ENCODE measurements at regions not wholly inside any gene's neighbourhood (a gene's known extent, or its start where the extent isn't known, plus 50 kb on each side); places are given as distances from the start of the nearest gene placed in this dataset.

DNA sequence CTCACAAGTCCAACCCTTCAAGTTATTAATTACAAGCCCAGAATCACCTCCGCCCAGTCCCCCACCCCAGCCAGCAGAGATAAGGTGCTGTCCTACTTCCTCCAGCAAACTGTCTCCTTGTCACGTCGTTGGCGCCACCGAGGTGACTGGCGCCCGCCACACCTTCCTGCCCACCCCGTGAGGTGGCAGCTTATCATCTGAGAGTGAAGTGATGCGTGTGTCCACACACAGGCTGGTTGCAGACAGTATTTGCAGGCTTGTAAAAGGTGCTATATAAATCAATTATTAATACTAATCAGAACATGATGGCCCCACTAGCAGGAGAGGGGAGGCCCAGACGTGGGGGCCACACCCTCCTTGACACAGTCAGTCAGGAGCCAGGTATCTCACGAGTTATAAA, 786.6 kb upstream of the TBX3 start:
- no peak for DNase-seq (ENCODE audit: low spot score, unreplicated experiment)
- TF ChIP-seq, protein P1, sequence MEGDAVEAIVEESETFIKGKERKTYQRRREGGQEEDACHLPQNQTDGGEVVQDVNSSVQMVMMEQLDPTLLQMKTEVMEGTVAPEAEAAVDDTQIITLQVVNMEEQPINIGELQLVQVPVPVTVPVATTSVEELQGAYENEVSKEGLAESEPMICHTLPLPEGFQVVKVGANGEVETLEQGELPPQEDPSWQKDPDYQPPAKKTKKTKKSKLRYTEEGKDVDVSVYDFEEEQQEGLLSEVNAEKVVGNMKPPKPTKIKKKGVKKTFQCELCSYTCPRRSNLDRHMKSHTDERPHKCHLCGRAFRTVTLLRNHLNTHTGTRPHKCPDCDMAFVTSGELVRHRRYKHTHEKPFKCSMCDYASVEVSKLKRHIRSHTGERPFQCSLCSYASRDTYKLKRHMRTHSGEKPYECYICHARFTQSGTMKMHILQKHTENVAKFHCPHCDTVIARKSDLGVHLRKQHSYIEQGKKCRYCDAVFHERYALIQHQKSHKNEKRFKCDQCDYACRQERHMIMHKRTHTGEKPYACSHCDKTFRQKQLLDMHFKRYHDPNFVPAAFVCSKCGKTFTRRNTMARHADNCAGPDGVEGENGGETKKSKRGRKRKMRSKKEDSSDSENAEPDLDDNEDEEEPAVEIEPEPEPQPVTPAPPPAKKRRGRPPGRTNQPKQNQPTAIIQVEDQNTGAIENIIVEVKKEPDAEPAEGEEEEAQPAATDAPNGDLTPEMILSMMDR (IDR thresholded peaks at IDR 0.05; ENCODE audit: unreplicated experiment): no peak
- Mint-ChIP-seq H3K27me3 (peaks cover 10% of the 10 kb centered on the region), H3K4me1 (ENCODE audit: low read depth) (peaks cover 12% of the 10 kb centered on the region), H3K36me3 (ENCODE audit: insufficient read depth) (no peaks in the 10 kb centered on the region), H3K9me3 (ENCODE audit: low read depth) (no peaks in the 10 kb centered on the region), H3K4me3 (ENCODE audit: low read depth) (no peak overlapping the region), H3K27ac (no peak overlapping the region)

DNA sequence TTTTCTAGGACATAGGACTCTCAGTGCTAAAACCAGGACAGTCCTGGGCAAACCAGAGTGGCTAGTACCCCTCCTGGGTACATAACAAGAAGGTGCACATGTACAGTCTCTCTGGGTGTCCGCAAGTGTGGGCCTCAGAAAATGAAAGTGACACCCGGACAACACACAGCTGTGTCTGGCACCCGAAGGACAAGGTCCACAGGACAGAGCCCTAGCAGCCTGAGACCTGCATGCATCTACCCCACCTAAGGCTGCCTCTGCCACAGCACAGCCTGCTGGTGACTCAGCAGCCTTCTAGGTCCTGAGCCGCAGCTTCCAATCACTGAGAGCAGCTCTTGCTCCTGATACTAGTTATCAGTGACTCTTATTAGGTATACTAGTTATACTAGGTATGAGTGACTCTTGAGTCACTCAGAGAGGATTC, 784.1 kb upstream of the TBX3 start:
- H3K9me3 Mint-ChIP-seq (ENCODE audit: low read depth): no peaks in the 10 kb centered on the region
- peaks cover 27% of the 10 kb centered on the region for H3K27me3 Mint-ChIP-seq
- no peaks in the 10 kb centered on the region for H3K36me3 Mint-ChIP-seq (ENCODE audit: insufficient read depth)
- no peak overlapping the region for H3K27ac Mint-ChIP-seq
- no peak for DNase-seq (ENCODE audit: low spot score, unreplicated experiment)
- TF ChIP-seq, protein P1 (IDR thresholded peaks at IDR 0.05; ENCODE audit: unreplicated experiment): peak; percentile 39
- no peak overlapping the region for H3K4me3 Mint-ChIP-seq (ENCODE audit: low read depth)
- no peaks in the 10 kb centered on the region for H3K4me1 Mint-ChIP-seq (ENCODE audit: low read depth)

DNA sequence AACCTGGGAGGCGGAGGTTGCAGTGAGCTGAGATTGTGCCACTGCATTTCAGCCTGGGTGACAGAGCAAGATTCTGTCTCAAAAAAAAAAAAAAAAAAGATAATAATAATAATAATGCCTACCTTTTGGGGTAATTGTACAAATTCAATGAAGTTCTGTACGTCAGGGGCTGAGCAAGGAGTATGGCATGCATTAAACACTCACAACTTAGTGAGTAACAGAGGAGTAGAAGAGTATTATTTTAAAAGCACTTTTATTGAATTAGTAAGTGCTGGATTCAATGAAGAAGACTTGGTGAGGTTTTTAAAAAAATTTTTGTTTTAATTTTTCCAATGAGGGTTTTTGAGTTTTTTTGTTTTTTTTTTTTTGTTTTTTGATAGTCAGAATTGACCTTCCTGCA, 783.6 kb upstream of the TBX3 start:
- no peak for DNase-seq (ENCODE audit: low spot score, unreplicated experiment)
- peaks cover 28% of the 10 kb centered on the region for H3K27me3 Mint-ChIP-seq
- H3K4me1 Mint-ChIP-seq (ENCODE audit: low read depth): no peaks in the 10 kb centered on the region
- no peak overlapping the region for H3K4me3 Mint-ChIP-seq (ENCODE audit: low read depth)
- TF ChIP-seq, protein P1 (IDR thresholded peaks at IDR 0.05; ENCODE audit: unreplicated experiment): no peak
- no peaks in the 10 kb centered on the region for H3K36me3 Mint-ChIP-seq (ENCODE audit: insufficient read depth)
- H3K27ac Mint-ChIP-seq: no peak overlapping the region
- H3K9me3 Mint-ChIP-seq (ENCODE audit: low read depth): no peaks in the 10 kb centered on the region

DNA sequence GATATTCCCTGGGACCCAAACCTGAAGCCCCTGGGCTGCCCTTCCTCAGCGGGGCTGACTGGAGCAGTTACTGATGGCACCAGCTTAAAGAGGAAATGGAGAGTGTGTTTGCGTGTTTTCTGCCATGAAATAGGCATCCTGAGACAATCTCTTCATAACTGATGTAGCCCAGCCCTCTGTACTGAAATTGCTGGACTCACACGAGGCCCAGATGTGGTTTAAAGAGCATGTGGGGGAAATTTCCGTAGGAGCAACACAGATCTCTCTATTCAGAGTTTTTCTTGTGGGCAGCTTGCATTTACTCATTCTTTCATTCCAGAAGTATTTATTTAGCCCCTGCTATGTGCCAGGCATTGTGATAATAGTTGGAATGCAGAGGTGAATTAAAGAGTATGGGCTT, 782.1 kb upstream of the TBX3 start:
- no peak overlapping the region for H3K27ac Mint-ChIP-seq
- H3K36me3 Mint-ChIP-seq (ENCODE audit: insufficient read depth): no peaks in the 10 kb centered on the region
- TF ChIP-seq, protein P1 (IDR thresholded peaks at IDR 0.05; ENCODE audit: unreplicated experiment): no peak
- no peak overlapping the region for H3K4me3 Mint-ChIP-seq (ENCODE audit: low read depth)
- H3K9me3 Mint-ChIP-seq (ENCODE audit: low read depth): peaks cover 3% of the 10 kb centered on the region
- peaks cover 22% of the 10 kb centered on the region for H3K27me3 Mint-ChIP-seq
- no peaks in the 10 kb centered on the region for H3K4me1 Mint-ChIP-seq (ENCODE audit: low read depth)
- no peak for DNase-seq (ENCODE audit: low spot score, unreplicated experiment)

DNA sequence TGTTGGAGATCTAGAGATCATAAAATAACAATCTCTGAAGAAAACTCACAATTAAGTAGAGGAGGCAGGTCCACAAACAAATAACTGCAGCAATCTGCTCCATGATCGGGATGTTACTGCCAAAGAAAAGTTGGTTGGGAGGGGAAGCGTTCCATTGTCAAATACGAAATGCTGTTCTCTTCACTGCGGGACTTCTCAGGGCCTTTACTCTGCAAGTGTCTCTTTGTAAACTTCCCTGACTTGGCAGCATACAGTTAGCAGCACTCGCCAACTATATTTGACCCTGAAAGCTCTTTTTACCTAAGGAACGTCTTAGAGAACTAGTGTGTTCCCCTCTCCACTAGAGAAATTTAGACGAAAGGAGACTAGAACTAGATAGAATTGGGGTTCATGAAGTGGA, 780.7 kb upstream of the TBX3 start:
- TF ChIP-seq, protein P1 (IDR thresholded peaks at IDR 0.05; ENCODE audit: unreplicated experiment): no peak
- Mint-ChIP-seq H3K27me3 (peaks cover 19% of the 10 kb centered on the region), H3K4me3 (ENCODE audit: low read depth) (no peak overlapping the region), H3K36me3 (ENCODE audit: insufficient read depth) (no peaks in the 10 kb centered on the region), H3K4me1 (ENCODE audit: low read depth) (no peaks in the 10 kb centered on the region), H3K27ac (no peak overlapping the region), H3K9me3 (ENCODE audit: low read depth) (peaks cover 3% of the 10 kb centered on the region)
- no peak for DNase-seq (ENCODE audit: low spot score, unreplicated experiment)
